HG03060 (cell line): ENCODE measurements at regions not wholly inside any gene's neighbourhood (a gene's known extent, or its start where the extent isn't known, plus 50 kb on each side); places are given as distances from the start of the nearest gene placed in this dataset.

Experiments used
- ATAC-seq: cut with Tn5 transposase; IDR thresholded peaks from one replicate; pipeline ENCODE4 v1.9.1; 2021; ENCODE audit warnings: low read depth, moderate number of reproducible peaks; ENCODE audit not compliant: unreplicated experiment

DNA sequence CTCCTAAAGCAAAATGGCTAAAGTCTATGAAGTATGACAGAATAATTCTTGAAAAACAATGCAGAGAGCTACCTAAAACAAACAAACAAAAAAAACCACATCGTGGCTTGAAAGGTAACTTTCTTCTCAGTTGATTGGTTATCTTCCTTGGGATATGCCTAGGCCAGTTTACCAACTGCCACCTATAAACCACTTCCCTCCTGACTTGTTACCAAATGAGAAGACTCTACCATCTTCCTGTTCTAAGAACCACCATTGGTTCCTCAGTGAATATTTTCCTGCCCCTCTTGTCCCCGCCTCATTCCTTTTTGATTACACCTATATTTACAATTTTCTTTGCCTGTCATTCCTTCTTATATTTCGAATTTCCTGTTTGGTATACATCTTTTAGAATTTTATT lies 336.6 kb downstream of the SIPA1L2 start:
- ATAC-seq, result no peak

DNA sequence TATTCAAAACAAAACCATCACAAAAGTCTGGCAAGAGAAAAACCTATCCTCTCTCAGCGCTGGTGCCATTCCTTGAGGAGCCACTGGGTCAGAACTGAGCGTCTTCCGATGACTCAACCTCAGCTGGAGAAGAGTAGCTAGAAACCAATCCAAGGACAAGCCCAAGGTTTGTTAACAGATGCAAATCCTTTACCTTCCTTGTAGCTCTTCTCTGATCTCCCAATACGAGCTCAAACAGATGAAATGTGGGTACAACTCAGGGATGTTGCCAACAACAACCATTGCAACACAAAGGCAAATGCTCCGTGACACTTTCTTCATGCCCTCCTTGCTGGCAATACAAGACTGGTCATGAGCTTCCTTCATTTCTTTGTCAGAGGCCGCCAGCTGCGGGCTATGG lies 337.1 kb downstream of the SIPA1L2 start:
- no peak for ATAC-seq

DNA sequence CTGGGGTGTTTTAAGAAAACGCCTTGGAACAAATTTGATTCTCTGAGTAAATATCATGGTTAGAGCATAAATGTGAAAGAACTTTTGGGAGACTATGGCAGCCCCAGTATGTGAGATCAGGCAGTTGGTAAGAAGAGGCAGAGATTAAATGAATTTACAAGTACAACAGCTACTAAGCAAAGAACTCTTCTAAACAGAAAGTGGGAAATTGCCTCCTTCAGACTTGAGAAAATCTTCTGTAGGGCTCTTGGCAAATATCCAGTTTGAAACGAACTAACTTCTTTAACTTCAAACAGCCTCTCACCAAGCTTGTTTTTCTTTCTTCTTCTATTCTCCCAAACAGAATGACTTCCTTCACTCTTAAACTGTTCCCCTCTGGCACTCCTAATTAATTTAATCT lies 337.7 kb downstream of the SIPA1L2 start:
- ATAC-seq, result no peak

DNA sequence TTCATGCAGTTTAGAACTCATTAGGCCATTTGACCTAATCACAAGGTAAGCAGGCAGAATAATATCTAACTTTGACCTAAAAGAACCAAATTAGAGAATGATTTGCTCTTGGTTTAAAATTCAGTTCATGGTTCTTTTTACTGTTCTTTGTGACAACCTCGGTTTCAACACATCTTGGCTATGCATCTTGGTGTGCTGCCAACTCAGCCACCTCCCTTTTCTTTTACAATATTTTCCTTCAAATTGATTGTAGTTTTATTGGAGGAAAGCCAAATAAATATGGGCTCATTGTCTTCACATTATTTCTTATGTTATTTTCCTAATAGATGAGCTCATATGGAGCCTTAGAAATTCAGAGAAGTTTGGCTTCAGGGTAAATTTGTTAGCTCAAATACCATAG lies 338.3 kb downstream of the SIPA1L2 start:
- no peak for ATAC-seq

DNA sequence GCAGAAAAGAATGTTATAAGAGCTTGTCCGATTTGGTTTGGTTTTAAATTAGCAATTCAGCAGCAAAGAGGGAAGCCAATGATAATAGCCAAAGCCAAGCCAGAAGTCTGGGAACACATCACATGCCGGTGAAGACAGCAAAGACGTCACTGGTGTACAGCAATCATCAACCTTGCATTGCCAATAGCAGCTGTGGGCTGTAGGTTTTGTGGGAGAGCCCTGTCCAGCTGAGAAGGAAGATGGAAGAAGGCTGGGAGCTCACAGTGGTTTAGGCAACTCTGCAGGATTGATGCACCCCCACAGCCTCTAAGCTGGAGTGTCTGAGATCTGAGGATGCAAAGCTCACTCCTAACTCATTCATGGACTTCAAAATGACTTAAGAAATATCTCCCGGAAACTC lies 338.7 kb downstream of the SIPA1L2 start:
- ATAC-seq, result no peak

DNA sequence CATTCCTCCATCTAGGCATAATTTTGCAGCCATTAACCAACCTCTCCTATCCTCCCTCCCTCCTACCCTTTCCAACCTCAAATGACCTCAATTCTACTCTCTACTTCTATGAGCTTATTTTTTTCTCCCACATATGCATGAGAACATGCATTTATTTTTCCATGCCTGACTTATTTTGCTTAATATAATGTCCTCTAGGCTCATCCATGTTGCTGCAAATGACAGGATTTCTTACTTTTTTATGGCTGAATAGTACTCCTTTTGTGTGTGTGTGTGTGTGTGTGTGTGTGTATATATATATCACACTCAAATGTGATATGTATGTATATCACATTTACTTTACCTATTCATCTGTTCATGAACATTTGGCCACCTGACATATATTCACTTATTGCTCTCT lies 339.4 kb downstream of the SIPA1L2 start:
- no peak for ATAC-seq

DNA sequence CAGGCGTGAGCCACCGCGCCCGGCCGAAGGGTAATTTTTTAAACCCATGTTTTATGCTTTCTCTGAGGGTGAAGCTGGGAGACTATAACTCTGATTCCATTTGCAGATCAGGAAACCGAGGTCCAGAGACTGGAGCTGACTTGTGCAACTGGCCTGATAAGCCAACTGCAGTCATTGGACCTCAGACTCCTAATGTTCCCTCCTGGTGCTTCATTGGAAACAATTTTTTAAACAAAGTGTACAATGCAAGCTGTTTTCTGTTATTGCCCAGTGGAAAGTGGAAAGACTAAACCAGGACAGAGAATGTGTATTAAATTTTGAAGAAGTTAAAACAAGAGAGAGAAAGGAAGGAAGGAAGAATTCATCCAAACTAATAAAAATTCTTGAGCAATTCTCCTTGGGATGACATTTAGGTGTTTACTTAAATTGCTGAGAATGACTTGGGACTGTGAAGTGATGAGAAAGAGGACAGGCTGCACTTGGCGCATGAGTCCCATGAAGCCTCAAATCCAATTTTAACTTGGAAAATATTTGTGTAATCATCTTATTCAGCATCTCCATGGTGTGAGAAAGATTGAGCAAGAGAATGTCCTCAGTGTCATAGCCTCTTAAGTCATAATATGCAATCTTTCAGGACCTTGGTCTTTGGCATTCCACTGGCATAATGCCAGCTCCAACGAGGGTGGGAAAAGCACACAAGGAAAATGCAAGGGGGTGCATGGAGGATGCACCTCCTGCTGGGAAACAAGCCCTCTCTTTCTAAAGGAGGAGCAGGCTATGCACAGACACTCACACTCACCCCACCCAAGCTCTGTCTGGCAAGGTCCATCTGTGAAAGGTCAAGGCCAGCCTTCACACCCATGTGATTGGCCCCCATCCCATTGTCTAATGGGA lies 342.0 kb downstream of the SIPA1L2 start:
- no peak for ATAC-seq

DNA sequence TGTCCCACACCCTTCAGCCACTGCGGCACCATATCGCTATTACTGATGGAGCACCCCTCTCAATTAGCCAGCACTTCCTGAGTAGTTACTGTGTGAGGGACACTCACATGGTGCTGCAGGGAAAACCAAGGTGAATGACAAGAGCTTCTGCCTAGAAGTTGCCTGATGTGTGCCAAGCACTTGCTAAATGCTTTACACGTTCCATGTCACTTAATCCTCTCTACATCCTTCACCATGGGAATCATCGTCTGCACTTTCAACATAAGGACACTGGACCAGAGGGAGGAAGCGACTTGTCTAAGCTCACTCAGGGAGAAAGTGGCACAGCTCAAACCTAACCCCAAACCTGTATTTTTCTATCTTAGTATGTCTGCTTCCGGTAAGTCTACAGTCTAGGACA lies 344.8 kb downstream of the SIPA1L2 start:
- no peak for ATAC-seq

DNA sequence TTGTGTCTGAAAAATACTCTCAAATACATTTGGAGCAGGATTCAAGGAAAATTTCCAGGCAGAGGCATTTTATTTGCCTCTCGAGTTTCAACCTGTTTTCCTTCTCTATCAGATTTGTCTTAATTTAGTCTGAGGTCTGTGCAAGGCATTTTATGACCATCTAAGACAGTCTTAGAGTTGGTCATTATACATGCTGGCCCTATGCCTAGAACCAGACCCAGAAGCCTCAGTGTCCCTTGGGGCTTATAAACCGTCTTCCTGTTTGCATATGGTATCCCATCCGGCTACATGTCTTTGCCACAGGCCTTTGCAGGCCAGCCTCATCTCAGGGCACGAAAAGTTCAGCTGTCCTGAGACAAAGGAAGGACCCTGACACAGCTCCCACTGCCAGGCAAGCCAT lies 346.1 kb downstream of the SIPA1L2 start:
- no peak for ATAC-seq

DNA sequence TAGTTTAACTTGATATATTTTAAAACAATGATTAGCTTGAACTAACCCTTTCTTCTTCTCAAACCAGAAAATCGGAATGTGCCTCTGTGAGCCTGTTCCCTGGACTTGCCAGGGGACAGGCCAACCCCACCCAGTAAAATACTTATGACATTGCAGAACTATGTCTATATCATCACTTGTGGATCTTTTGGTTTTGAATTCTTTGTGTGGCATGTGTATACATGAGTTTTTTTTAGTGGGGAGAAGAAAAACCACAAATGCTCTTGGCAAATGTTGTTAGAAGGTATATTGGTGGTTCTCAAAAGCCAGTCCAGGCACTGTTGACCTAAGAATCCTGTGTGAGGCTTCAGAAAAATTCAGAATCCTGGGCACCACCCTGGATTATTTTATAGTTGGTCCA lies 347.4 kb downstream of the SIPA1L2 start:
- ATAC-seq, result no peak

DNA sequence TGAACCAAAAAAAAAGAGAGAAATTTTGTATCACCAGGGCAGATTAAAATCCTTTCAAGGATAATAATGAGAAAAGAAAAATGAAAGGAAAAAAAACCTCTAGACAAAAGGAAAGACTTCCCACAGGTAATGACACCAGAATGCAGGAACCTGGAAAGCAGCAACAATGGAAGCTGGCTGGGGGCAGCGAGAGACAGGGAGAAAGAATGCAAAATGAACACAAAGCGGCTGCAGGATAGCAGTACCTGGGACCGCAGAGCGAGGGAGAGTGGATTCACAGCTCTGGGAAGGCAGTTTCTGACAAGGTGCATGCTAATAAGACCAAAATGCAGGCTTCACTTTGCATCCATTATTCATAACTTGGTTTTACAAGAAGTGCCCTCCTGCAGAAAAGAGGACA lies 349.0 kb downstream of the SIPA1L2 start:
- ATAC-seq, result no peak

DNA sequence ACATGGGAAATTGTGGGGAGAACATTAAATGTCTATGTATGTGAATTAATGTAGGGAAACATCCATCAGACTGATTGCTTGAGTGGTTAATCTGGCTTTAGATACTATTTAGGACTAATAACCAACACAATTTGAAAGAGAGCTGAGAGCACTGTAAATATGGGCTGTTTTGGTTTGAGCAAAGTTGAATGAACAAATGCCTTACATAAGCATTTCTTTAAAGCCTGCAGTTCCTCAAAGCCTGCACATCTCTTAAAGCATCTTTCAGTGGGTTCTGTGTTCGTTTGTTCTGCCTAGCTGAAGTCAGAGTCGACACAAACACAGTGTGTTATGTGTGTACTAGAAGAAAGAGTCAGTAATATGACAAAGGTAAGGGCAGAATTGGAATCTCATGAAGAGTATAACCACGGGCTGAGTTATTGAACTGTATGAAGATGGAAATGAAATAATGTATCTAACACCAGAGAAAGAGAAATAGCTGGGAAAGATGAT lies 350.0 kb downstream of the SIPA1L2 start:
- ATAC-seq, result no peak

DNA sequence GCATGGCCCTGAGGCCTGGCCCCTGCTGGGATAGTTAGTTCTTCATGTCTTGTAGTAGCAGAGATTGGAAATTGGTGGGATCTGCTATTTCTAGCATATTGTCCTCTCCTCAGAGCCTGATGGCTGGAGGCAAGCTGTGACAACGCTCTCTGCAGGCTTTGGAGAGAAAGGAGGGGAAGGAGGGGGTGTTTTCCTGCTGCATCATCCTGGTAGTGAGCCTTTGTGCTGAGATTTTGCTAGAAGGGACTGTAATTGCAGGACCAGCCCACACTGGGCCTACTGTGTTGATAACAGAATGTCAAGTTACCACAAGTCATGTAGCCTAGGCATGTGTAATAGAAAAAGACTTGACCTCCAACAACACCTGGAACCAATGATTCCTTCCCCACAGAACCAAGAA lies 351.0 kb downstream of the SIPA1L2 start:
- ATAC-seq, result no peak

DNA sequence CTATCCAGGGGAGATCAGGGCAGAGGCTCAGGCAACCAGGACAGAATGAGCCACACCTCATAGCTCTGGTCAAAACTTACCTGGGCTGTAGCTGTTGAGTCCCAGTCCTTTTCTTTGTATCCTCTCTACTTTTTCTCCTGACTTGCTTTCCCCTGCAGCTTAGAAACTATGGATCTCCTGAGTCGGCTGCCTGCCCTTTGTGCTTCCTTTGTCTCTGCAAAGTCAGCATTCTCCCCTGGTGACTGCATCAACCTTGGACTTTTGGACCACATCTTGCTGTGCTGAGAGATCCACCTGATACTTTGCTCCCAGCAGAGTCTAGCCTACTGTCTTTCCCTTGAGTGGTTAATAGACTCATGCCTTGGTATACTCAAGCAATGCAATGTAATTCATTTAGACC lies 353.3 kb downstream of the SIPA1L2 start:
- no peak for ATAC-seq

DNA sequence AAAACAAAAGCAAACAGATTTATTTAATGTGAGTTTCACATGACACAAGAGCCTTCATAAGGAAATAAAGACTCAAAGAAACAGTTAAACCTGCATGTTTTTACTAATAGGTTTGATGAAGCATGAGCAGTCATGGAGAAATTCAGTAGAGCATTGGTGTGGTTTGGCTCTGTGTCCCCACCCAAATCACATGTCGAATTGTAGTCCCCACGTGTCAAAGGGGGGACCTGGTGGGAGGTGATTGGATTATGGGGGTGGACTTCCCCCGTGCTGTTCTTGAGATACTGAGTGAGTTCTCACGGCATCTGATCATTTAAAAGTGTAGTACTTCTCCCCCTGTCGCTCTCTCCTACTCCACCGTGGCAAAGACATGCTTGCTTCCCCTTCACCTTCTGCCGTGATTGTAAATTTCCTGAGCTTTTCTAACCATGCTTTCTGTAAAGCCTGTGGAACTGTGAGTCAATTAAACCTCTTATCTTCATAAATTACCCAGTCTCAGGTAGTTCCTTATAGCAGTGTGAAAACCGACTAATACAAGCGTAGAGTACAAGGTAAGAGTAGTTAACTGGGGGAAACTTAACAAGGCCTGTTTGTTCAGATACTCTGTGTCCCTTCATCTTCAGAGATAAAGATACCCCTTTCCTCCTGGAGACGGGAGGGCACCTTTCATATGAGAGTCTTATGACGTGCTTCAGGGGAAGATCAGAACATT lies 354.8 kb downstream of the SIPA1L2 start:
- ATAC-seq, result no peak

DNA sequence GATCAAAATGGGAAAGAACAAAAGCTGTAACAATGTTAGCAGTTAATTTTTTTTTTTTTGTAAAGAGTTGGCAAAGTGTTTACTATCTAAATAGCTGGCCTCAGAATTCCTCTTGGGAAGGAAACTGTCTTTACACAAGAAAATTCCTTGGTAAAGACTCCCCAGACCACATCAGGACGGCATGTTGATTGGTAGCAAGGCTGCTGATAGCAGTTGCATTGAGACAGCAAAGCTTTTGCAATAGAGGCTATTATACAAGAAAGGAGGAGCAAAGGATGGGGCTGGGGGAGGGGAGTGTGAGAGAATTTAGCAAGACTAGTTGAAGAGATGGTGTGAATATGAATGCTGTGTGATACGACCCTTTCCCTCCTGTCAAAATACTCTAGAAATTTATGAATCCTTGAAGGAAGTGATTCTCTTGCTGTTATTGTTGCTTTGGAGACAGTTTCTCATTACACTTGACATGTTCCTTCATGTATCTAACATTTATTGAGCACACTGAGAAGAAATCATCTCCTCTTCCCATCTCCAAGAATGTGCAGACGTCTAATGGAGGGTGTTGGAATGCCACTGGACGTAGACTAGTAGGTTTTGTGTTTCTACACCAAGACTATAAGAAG lies 355.6 kb downstream of the SIPA1L2 start:
- no peak for ATAC-seq

DNA sequence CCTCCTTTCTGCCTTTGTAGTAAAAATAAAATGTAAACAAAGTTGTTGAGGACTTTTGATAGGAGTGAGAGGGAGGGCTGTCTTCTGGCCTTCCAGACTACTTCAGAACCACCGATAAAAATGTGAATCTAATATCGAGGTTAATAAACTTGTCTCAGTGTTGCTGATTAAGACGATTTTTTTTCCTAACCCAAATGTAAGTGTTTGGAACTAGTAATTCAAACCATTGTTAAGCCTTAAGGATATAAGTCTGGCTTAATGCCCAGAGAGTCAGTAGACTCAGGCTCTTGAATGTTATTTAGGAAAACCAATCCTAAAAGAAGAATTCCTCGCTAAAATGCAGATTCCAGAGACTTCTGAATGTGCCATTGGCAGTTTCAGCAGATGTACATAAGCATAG lies 356.9 kb downstream of the SIPA1L2 start:
- no peak for ATAC-seq

DNA sequence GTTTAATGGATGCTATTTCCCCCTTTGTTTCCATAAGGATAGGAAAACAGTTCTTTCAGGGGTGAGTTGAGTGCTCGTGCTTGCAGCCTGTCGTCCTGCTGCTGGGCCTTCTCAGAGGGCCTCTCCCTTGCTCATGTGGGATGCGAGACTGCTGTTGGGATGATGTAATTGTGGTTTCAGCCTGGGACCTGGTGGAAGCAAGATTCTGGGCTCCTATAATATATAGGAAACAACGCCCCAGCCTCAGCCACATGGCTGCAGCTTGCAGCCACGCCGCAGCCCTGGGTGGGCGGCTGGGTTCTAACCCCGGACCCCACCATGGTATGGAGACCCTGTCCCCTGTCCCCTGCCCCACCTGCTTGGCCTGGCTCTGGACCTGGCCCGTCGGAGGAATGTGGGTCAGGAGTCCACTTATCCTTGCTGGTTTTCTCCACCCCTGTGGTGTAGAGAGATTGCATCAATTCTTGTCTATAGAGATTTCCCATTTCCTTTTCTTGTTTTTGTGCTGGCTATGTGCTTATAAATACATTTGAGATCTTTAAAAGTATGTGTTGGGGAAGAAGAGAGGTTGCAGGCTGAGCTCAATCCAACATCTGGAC lies 357.8 kb downstream of the SIPA1L2 start:
- no peak for ATAC-seq

DNA sequence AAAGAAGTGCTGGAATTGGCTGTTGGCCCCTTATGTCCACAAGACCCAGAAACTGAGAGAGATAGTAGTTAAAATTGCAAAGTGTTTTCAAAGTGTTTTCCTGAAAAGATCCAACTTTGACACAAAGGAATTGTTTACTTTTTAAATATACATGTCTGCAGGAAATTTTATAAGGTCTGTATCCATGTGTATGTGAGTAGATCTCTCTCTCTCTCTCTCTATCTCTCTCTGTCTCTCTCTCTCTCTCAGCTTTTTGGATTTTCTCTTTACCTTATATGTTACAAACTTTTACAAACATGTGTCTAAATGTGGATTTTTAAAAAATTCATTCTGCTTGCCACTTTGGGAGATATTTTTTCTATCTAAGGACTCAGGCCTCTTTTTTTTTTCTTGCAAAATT lies 358.6 kb downstream of the SIPA1L2 start:
- ATAC-seq, result no peak

DNA sequence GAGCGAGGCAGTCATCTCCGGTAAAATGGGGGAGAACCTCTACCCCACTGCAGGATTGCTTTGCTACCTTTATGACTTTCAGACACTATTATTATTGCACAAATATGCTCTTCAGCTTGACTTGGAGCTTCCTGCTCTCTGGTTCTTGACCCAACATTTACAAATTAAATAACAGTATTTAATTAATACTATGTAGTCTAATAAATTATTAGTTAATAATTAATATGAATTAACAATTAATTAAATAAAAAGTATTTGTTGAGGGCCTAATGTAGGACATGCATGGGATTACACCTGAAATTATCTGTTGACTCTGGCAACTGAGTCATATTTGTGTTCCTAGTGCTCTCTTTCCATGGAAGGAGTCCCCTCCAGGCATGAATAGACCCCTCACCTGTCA lies 359.9 kb downstream of the SIPA1L2 start:
- ATAC-seq, result no peak
